Spleen (tissue), 7 donors: ENCODE measurements at regions not wholly inside any gene's neighbourhood (a gene's known extent, or its start where the extent isn't known, plus 50 kb on each side); places are given as distances from the start of the nearest gene placed in this dataset.

Experiments used
- CTCF ChIP-seq, 11 experiments: fragments of 200-600 bp in 7 of 11; fragments of 450-650 bp in 4 of 11; sonication (generic) in 4 of 11; IDR thresholded peaks in 8 of 11; conservative IDR thresholded peaks in 3 of 11; 1 replicate in 7 of 11; 2 replicates in 4 of 11; pipeline versions ENCODE4 v1.4.0 to v1.8.0; 2016 to 2021; ENCODE audit warnings: antibody characterized with exemption in 11 of 11, inconsistent platforms in 4 of 11, mild to moderate bottlenecking in 1 of 11
- POLR2A ChIP-seq, 3 donors: fragments of 450-650 bp; IDR thresholded peaks; one replicate each; pipeline ENCODE4 v1.5.1; 2017; ENCODE audit warnings: antibody characterized with exemption in 3 of 3, mild to moderate bottlenecking in 1 of 3
- POLR2AphosphoS5 ChIP-seq, 3 donors: sonication (generic); formaldehyde crosslinking; IDR thresholded peaks; one replicate each; pipeline ENCODE4 v1.5.1; 2017; ENCODE audit warnings: antibody characterized with exemption in 3 of 3
- donor health status: DM: no; HTN: no; CAD: no; lungs with moderate emphysema.
- donor health status: DM: no; HTN: no; CAD: no.
- donor health status: DM: no; HTN: no; CAD: no.

- TF ChIP-seq CTCF (IDR thresholded peaks at IDR 0.05 in 8 of 11, conservative IDR thresholded peaks at IDR 0.05 in 3 of 11): no peak
- TF ChIP-seq POLR2A (IDR thresholded peaks at IDR 0.05): no peak
- no peak for TF ChIP-seq POLR2AphosphoS5 (IDR thresholded peaks at IDR 0.05)
Measured at GRCh38 chr16:65306300-65306699, 184.4 kb upstream of the CDH11 start.
